SU-DHL-6 (cell line): ENCODE measurements at regions not wholly inside any gene's neighbourhood (a gene's known extent, or its start where the extent isn't known, plus 50 kb on each side); places are given as distances from the start of the nearest gene placed in this dataset.

ENCODE experiments used
- H2AFZ ChIP-seq: fragments of 200-600 bp; sonication (generic); 2 replicates; pipeline ENCODE4 v1.6.1; 2014; ENCODE audit warnings: low read depth, mild to moderate bottlenecking, moderate library complexity, mixed read lengths, antibody characterized with exemption, low read length; ENCODE audit not compliant: severe bottlenecking
- H3F3A ChIP-seq: fragments of 200-600 bp; shearing (Covaris generic); 2 replicates; pipeline ENCODE4 v1.6.0; 2016; ENCODE audit warnings: antibody characterized with exemption, mild to moderate bottlenecking; ENCODE audit not compliant: insufficient read depth
- H3K27ac ChIP-seq: fragments of 200-600 bp; sonication (generic); 2 replicates; pipeline ENCODE4 v1.5.1; 2016; ENCODE audit warnings: low read depth, mild to moderate bottlenecking, low read length, moderate library complexity, mixed read lengths
- H3K27me3 ChIP-seq: fragments of 200-600 bp; sonication (generic), shearing (Covaris generic); 2 replicates; pipeline ENCODE4 v1.6.0; 2014; ENCODE audit warnings: mild to moderate bottlenecking, low read length
- H3K36me3 ChIP-seq: fragments of 200-600 bp; sonication (generic); 2 replicates; pipeline ENCODE4 v1.6.1; 2014; ENCODE audit warnings: mild to moderate bottlenecking, low read length, mixed read lengths
- H3K4me2 ChIP-seq: fragments of 300-600, 200-600 bp; shearing (Covaris generic), sonication (generic); 2 replicates; pipeline ENCODE4 v1.6.0; 2014; ENCODE audit warnings: low read length, low read depth, mild to moderate bottlenecking; ENCODE audit not compliant: poor library complexity, severe bottlenecking
- H3K4me3 ChIP-seq: fragments of 200-600 bp; sonication (generic); 2 replicates; pipeline ENCODE4 v1.5.1; 2014; ENCODE audit warnings: antibody characterized with exemption, low read length, mild to moderate bottlenecking, mixed read lengths; ENCODE audit not compliant: insufficient read depth, poor library complexity, severe bottlenecking
- H3K79me2 ChIP-seq: fragments of 200-600 bp; sonication (generic); 2 replicates; pipeline ENCODE4 v1.6.1; 2014; ENCODE audit warnings: mild to moderate bottlenecking, low read length, moderate library complexity; ENCODE audit not compliant: insufficient read depth
- H3K9ac ChIP-seq: fragments of 200-600 bp; sonication (generic); 2 replicates; pipeline ENCODE4 v1.7.0; 2014; ENCODE audit warnings: mild to moderate bottlenecking, low read length
- H3K9me2 ChIP-seq: fragments of 200-600 bp; sonication (generic); replicated peaks from 2 replicates; pipeline ENCODE4 v1.6.1; 2014; ENCODE audit warnings: low read length; ENCODE audit not compliant: insufficient read depth
- H3K9me3 ChIP-seq: fragments of 200-600 bp; sonication (generic); 2 replicates; pipeline ENCODE4 v1.6.1; 2014; ENCODE audit warnings: low read length, mixed read lengths; ENCODE audit not compliant: insufficient read depth
- H4K20me1 ChIP-seq: fragments of 200-600 bp; sonication (generic); 2 replicates; pipeline ENCODE4 v1.6.1; 2014; ENCODE audit warnings: low read depth, mild to moderate bottlenecking, antibody characterized with exemption, low read length, moderate library complexity, mixed read lengths
- EZH2phosphoT487 ChIP-seq: fragments of 200-600 bp; sonication (generic), shearing (Covaris generic); conservative IDR thresholded peaks from 2 replicates; pipeline ENCODE4 v1.6.1; 2018; ENCODE audit warnings: mild to moderate bottlenecking, antibody characterized with exemption, low read length, moderate library complexity, mixed read lengths
- TF ChIP-seq, protein P1 (sequence below): fragments of 200-600 bp; sonication (generic); IDR thresholded peaks from one replicate; pipeline ENCODE4 v1.5.1; 2017; ENCODE audit warnings: antibody characterized with exemption, mild to moderate bottlenecking, low read length, moderate library complexity; ENCODE audit not compliant: insufficient read depth, poor library complexity, severe bottlenecking

DNA sequence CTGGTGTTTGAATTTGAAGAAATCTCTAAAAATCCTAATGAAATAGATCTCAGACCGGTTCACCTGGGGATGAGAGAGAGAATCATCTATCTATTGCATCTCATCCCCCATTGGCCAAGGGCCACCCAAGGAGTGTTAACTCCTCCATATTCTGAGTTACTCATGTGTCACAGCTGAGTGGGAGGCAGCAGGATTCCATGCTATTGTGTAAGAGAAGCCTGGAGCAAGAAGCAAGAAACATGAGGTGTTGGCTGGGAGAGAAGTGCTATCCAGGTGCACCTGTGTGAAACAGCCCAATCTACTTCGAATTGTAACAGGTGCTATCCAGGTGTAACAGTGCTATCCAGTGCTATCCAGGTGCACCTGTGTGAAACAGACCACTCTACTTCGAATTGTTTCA, 150.3 kb upstream of the MAOA start:
- Histone ChIP-seq H4K20me1 (no peaks in the 10 kb centered on the region), H3K9me3 (no peaks in the 10 kb centered on the region), H3K9ac (no peak overlapping the region), H3K4me2 (no peak overlapping the region), H3K36me3 (no peaks in the 10 kb centered on the region), H3K79me2 (no peaks in the 10 kb centered on the region), H3K27ac (no peak overlapping the region), H2AFZ (no peak overlapping the region), H3K4me3 (no peak overlapping the region), H3K9me2 (no peaks in the 10 kb centered on the region), H3F3A (no peaks in the 10 kb centered on the region), H3K27me3 (no peaks in the 10 kb centered on the region)
- TF ChIP-seq, protein P1, sequence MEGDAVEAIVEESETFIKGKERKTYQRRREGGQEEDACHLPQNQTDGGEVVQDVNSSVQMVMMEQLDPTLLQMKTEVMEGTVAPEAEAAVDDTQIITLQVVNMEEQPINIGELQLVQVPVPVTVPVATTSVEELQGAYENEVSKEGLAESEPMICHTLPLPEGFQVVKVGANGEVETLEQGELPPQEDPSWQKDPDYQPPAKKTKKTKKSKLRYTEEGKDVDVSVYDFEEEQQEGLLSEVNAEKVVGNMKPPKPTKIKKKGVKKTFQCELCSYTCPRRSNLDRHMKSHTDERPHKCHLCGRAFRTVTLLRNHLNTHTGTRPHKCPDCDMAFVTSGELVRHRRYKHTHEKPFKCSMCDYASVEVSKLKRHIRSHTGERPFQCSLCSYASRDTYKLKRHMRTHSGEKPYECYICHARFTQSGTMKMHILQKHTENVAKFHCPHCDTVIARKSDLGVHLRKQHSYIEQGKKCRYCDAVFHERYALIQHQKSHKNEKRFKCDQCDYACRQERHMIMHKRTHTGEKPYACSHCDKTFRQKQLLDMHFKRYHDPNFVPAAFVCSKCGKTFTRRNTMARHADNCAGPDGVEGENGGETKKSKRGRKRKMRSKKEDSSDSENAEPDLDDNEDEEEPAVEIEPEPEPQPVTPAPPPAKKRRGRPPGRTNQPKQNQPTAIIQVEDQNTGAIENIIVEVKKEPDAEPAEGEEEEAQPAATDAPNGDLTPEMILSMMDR, result no peak
- no peak for TF ChIP-seq EZH2phosphoT487

DNA sequence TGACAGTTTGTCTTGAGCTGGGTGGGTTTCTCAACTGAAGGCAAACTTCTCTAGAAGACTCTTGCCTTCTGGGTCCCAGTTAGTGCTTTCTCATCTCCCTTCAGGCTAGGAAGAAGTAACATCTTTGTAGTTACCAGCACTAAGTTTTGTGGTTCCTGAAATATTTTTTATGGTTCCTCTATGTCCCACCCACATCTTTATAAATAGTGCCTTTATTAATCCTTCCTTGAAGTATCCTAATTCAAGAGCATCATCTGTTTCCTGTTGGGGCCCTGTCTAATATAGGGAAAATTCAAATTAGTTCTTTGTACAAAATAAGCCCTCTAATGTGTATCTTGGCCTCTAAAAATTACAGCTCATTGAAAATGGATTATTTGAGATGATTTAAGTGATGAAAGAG, 147.4 kb upstream of the MAOA start:
- no peak overlapping the region for H3K9ac ChIP-seq
- H3K4me3 ChIP-seq, result no peak overlapping the region
- no peaks in the 10 kb centered on the region for H3K27me3 ChIP-seq
- no peaks in the 10 kb centered on the region for H4K20me1 ChIP-seq
- no peak overlapping the region for H3K4me2 ChIP-seq
- H3F3A ChIP-seq, result no peaks in the 10 kb centered on the region
- no peaks in the 10 kb centered on the region for H3K9me3 ChIP-seq
- H3K36me3 ChIP-seq, result no peaks in the 10 kb centered on the region
- no peaks in the 10 kb centered on the region for H3K79me2 ChIP-seq
- H3K27ac ChIP-seq, result no peak overlapping the region
- TF ChIP-seq, protein P1, result no peak
- no peak for TF ChIP-seq EZH2phosphoT487
- no peak overlapping the region for H2AFZ ChIP-seq
- H3K9me2 ChIP-seq, result no peaks in the 10 kb centered on the region

DNA sequence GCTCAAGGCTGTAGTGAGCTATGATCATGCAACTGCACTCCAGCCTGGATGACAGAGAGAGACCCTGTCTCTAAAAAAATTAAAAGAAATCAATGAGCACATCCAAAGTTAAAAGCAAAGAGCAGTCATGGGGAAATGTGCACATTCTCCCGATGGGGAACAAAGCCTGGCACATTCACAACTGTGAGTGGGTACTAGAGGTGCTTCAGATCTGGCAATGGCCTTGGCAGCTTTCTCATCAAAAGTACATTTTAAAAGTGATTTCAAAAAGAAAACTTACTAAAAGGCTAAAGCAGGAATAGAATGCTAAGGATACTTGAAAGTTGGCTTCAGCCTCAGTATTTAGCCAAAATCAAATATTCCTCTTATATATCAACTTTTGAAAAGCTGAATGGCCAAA, 145.9 kb upstream of the MAOA start:
- Histone ChIP-seq H3K9me3 (no peaks in the 10 kb centered on the region), H3K9me2 (no peaks in the 10 kb centered on the region), H3K79me2 (no peaks in the 10 kb centered on the region), H4K20me1 (no peaks in the 10 kb centered on the region), H3K4me2 (no peak overlapping the region), H3K36me3 (no peaks in the 10 kb centered on the region), H3K27me3 (no peaks in the 10 kb centered on the region), H3K27ac (no peak overlapping the region), H3F3A (no peaks in the 10 kb centered on the region), H3K4me3 (no peak overlapping the region), H3K9ac (no peak overlapping the region), H2AFZ (no peak overlapping the region)
- TF ChIP-seq, protein P1, result no peak
- TF ChIP-seq EZH2phosphoT487, result no peak

DNA sequence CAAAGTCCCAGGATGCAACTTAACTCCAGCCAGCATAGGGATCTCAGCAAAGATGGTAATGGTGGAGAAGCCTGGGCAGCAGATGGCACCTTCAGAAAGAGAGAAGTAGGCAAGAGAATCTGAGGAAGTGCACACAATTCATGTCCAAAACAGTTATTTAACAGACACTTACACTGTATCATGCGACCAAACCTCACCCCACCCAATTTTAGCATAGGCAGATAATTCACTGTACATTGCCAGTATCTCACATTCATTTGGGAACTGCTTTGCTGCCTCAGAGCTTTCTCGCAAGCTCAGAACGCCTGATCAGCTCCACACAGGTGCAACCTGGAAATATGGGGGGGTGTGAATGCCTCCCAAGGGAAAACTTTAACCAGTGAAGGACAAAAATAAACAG, 143.0 kb upstream of the MAOA start:
- Histone ChIP-seq H3K27ac (no peak overlapping the region), H3K27me3 (no peaks in the 10 kb centered on the region), H3K9me2 (no peaks in the 10 kb centered on the region), H4K20me1 (no peaks in the 10 kb centered on the region), H3K9ac (no peak overlapping the region), H3K4me3 (no peak overlapping the region), H3F3A (no peaks in the 10 kb centered on the region), H3K79me2 (no peaks in the 10 kb centered on the region), H3K36me3 (no peaks in the 10 kb centered on the region), H3K4me2 (no peak overlapping the region), H2AFZ (no peak overlapping the region), H3K9me3 (no peaks in the 10 kb centered on the region)
- TF ChIP-seq, protein P1, result no peak
- TF ChIP-seq EZH2phosphoT487, result no peak
